Stimulated activated naive CD8-positive, alpha-beta T cell treated with anti-CD3 and anti-CD28 coated beads, Interleukin-15, Interleukin-2, amounts not matched to agents 100 U/mL and 50 U/mL, for 24 hours (primary cell): ENCODE measurements at regions not wholly inside any gene's neighbourhood (a gene's known extent, or its start where the extent isn't known, plus 50 kb on each side); places are given as distances from the start of the nearest gene placed in this dataset.

Source experiments
- ATAC-seq: fragments of 150-1000 bp; cut with Tn5 transposase; one replicate; pipeline ENCODE4 v1.10.0; 2021
- DNase-seq: peaks from one replicate; pipeline ENCODE4 v3.0.0; 2021

DNA sequence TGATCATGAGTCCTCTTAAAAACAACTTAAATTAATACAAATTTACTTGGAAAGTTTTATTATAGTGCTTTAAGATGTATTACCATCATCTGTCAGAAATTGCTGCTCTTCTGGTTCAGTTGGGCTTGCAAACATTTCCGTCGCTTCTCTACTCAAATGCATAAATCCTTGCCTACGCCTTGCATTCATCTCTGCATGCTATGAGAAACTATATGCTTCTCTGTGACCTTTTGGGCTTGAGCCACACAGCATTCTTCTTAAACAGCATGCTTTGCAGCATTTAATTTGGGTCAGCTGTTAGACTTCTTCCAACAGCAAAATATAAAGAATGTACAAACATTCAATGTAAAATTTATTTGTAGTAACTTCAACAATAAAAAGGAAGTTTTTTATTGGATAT, 305.7 kb upstream of the FLRT2 start:
- no peak for DNase-seq

GRCh38 chr14:85233756-85234155, 296.2 kb upstream of the FLRT2 start:
- no peak for DNase-seq

More for the DNA sequence above, 305.7 kb upstream of the FLRT2 start:
- no peak for ATAC-seq

GRCh38 chr14:85234156-85235025, 295.6 kb upstream of the FLRT2 start:
- ATAC-seq = no peak
- DNase-seq = no peak

More at GRCh38 chr14:85233756-85234155, 296.2 kb upstream of the FLRT2 start:
- ATAC-seq = no peak

GRCh38 chr14:85235868-85236267, 294.1 kb upstream of the FLRT2 start:
- DNase-seq = no peak
- no peak for ATAC-seq

- DNase-seq = no peak
- ATAC-seq = no peak
Measured at GRCh38 chr14:85236296-85236695, 293.6 kb upstream of the FLRT2 start.

DNA sequence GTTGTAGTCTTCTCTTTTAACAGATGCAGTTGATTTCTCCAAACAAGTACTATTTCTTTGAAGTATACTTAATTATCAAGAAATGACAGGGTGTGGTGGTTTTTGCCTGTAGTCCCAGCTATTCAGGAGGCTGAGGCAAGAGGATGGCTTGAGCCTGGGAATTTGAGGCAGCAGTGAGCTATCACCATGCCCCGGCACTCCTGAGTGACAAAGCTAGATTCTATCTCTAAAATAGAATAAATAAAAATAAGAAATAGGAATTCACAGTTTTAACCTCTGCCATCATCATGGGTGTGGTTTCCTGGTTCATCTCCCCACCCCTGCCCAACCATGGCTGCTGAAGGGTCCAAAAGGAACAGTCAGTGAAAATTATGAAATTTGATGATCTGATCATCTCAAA, 290.2 kb upstream of the FLRT2 start:
- no peak for ATAC-seq

GRCh38 chr14:85241022-85241855, 288.7 kb upstream of the FLRT2 start:
- no peak for DNase-seq

More for the DNA sequence above, 290.2 kb upstream of the FLRT2 start:
- no peak for DNase-seq

GRCh38 chr14:85242666-85243065, 287.3 kb upstream of the FLRT2 start:
- ATAC-seq = no peak
- no peak for DNase-seq

More at GRCh38 chr14:85241022-85241855, 288.7 kb upstream of the FLRT2 start:
- no peak for ATAC-seq

DNA sequence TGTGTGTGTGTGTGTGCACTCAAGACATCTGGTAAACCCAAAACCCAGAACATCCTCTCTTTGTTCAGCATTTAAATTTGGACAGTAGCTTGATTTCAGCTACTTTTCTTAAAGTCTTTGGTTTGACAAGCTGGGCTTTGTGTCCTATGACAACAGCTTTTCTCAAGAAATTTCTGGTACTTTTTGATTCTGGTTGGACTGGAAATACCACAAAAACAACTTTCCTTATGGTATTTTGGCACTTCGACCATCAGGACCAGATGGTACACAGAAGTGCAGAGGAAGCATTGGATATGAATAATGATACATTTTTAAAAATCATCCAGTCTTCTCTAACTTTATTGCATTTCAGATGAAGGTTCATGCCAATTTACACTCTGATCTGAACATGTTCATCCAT, 286.6 kb upstream of the FLRT2 start:
- no peak for ATAC-seq
- no peak for DNase-seq

DNA sequence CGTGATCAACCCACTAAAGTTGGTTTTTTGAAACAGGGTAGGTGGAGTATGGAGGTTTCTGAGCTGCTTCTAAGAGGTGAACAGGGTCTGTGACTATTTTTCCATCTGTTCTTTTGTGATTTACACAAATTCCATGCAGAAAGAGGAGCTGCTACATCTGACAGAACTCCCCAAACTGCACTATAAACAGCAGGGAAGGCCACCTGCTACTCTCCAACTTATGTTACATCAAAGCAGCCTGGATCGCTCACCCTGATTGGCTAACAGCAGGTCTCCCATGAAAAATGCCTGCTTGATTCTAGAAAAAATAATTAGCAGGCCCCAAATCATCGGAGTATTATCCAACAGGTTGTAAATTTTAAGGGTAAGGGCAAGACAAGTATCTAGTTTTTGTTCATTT, 282.9 kb upstream of the FLRT2 start:
- no peak for DNase-seq
- ATAC-seq = no peak

DNA sequence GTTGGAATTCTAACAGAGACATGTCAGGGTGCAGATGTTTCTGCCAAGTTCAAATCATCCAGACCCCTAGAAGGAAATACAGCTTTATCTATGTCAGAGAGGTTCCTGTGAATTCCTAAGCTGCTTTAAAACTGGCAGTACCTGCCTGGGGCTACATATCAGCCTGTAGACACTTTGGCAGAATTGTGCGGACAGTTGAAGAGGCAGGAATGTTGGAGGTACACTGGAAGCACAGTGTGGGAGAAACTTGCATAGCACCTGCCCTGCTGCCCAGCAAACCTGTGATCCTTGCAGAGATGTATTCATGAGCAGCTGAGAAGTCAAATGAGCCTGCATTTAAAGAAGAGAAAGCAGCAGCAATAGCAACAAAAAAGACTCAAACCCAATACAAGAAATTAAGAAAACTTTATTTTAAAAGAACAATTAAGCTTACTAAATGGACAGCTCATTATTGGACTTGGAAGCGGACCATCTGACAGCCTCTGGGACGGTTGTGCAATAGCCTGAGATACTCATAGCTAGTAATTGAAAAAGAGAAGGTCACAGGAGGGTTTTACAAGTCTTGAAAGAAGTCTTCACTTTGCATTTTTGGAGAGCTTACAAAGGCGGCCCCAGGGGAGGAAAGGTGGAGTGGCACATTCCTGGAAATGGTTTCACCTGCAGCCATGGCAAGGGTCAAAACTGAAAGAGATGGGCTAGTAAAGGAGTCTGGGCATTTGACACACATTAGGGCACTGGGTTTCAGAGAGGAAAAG, 280.9 kb upstream of the FLRT2 start:
- no peak for DNase-seq
- no peak for ATAC-seq

- DNase-seq (no peak), ATAC-seq (no peak)
Measured at GRCh38 chr14:85250414-85251189, 279.3 kb upstream of the FLRT2 start.

- DNase-seq (no peak), ATAC-seq (no peak)
Measured at GRCh38 chr14:85252011-85252410, 277.9 kb upstream of the FLRT2 start.

GRCh38 chr14:85254711-85255110, 275.2 kb upstream of the FLRT2 start:
- ATAC-seq (no peak), DNase-seq (no peak)

GRCh38 chr14:85257287-85257686, 272.7 kb upstream of the FLRT2 start:
- ATAC-seq = no peak

DNA sequence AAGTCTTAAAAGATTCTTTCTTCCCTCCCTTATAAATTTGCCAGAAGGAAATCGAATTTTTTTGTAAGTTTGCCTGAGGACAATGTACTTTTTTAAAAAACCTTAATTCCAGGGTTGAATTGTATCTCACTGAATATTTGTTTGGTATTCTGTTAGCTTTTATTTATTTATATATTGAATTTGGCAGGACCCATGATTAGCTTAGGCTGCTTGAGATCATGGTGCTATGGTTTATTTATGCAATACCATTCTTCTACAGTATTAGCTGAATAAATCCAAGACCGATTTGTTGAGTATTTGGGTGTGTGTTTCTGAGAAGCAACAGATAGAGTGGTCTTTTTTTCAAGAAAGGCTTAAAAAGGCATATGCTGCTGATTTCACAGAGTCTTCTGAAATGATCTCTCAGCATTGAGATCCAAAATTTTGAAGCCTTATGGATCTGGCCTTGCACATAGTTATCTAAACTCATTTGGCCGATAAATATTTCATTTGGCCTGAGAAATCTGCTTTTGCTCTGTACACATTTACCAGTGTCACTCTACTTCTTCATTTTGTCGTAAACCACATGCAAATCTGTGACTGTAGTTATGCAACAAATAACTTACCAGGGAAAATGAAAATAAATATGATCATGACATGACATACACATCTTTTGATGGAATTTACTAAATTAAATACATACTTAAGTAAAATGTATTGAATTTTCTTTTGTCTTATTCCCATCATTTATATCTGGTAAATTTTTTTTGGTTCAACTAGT, 265.8 kb upstream of the FLRT2 start:
- DNase-seq (no peak), ATAC-seq (no peak)

More at GRCh38 chr14:85257287-85257686, 272.7 kb upstream of the FLRT2 start:
- no peak for DNase-seq

DNA sequence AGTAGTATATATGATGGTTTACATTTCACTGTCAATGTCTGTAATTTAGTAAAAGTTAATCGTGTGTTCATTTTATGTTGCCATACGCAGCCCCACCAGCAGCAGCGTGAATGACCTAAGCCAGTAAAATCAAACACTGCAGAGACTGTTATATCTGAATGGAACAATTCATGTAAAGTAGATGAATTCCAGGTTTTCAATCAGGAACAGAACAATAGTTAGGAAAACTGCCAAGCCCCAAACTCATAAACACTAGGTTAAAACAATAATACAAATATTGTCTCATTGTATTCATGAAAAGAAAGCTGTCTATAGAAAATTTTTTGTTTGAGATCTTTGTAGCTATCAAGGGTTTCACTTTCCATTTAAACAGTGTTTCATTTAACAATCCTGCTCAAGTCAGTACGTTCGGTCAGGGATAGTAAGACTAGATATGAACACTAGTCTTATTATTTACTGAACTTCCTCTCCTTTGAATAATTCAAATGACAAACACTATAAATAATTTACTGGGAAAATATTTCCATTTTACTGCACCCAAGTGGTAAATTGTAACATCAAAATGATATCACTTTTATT, 256.8 kb upstream of the FLRT2 start:
- ATAC-seq = no peak
- no peak for DNase-seq

GRCh38 chr14:85273952-85274351, 256.0 kb upstream of the FLRT2 start:
- ATAC-seq (no peak), DNase-seq (no peak)

DNA sequence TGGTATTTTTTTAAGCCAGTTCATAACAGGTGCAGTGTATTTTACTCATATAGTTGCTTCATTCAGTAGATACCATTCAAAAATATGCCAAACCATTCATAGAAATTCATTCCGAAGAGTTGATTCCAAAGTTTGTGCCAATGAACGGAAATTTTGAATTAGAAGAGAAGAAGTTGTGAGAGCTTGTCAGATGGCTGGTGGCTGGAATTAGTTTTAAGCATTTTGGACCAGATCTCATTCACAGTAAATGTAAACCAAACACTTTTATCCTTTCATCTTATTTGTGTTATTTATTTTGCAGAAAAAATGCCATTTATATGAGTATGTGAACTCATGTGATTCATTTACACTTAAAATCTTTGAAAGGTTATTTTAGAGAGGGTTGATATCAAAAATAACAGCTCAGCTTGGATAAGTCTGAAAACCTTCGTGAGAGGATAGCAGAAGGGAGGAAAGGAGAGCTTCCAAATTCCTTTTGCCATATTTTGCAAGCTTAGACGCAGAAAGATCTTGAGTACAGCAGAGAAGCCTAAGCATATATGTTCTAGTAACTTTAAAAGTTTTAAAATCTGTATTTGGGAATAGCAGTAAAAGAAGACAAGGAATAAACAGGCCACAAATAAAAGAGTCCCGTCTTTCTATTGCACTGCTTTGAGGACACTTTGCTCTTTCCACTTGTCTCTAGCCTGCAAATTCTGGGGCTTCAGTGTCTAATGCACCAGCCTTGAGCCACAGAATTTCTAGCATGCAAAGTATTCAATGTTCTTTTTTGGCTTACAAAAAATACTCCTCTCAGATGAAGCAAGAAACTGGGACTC, 253.6 kb upstream of the FLRT2 start:
- ATAC-seq (no peak), DNase-seq (no peak)

GRCh38 chr14:85276979-85277228, 253.0 kb upstream of the FLRT2 start:
- ATAC-seq (no peak), DNase-seq (no peak)
